ENCODE measurements at regions not wholly inside any gene's neighbourhood (a gene's known extent, or its start where the extent isn't known, plus 50 kb on each side); places are given as distances from the start of the nearest gene placed in this dataset.

- no peak for TF ChIP-seq ZNF645 (tag by site-specific recombination; IDR thresholded peaks at IDR 0.05)
- TF ChIP-seq SP3 (tag by site-specific recombination; IDR thresholded peaks at IDR 0.05) = no peak
- no peak for TF ChIP-seq YY1 (tag by site-specific recombination; IDR thresholded peaks at IDR 0.05)
- no peak for TF ChIP-seq ZNF830 (tag by site-specific recombination; IDR thresholded peaks at IDR 0.05; ENCODE audit: low read depth)
- no peak for TF ChIP-seq CTCF (tag by site-specific recombination; IDR thresholded peaks at IDR 0.05)
- TF ChIP-seq ATF2 (tag by site-specific recombination; IDR thresholded peaks at IDR 0.05; ENCODE audit: low read depth) = no peak
- TF ChIP-seq HOXD13 (CRISPR knock-in tag; IDR thresholded peaks at IDR 0.05; ENCODE audit: borderline replicate concordance) = no peak
- no peak for TF ChIP-seq ZNF518A (tag by site-specific recombination; conservative IDR thresholded peaks at IDR 0.05; ENCODE audit: low read depth)
- TF ChIP-seq ZNF792 (tag by site-specific recombination; IDR thresholded peaks at IDR 0.05) = no peak
- no peak for TF ChIP-seq TCF7L2 (IDR thresholded peaks at IDR 0.05; ENCODE audit: borderline replicate concordance, low read depth, low read length)
- no peak for TF ChIP-seq GLI2 (tag by site-specific recombination; IDR thresholded peaks at IDR 0.05; ENCODE audit: borderline replicate concordance, low read depth)
Observed at GRCh38 chr9:7510199-7510598, 289.4 kb downstream of the DMAC1 start.

Data from HEK293 (cell line).